HG03196 (cell line): ENCODE measurements at regions not wholly inside any gene's neighbourhood (a gene's known extent, or its start where the extent isn't known, plus 50 kb on each side); places are given as distances from the start of the nearest gene placed in this dataset.
"Not testable (repeated sequence)": the region's sequence is repeated elsewhere in the genome, so short reads cannot be mapped to it uniquely, and the experiment has no call there.

ENCODE experiments used
- ATAC-seq: cut with Tn5 transposase; IDR thresholded peaks from one replicate; pipeline ENCODE4 v1.9.1; 2021; ENCODE audit not compliant: unreplicated experiment

- ATAC-seq: no peak
Observed at GRCh38 chr4:24212642-24213041, 322.8 kb upstream of the PPARGC1A start.

GRCh38 chr4:24211856-24212255, 322.0 kb upstream of the PPARGC1A start:
- ATAC-seq: no peak

GRCh38 chr4:24210332-24210902, 320.6 kb upstream of the PPARGC1A start:
- ATAC-seq: no peak

GRCh38 chr4:24209906-24210305, 320.1 kb upstream of the PPARGC1A start:
- no peak for ATAC-seq

GRCh38 chr4:24209131-24209530, 319.3 kb upstream of the PPARGC1A start:
- no peak for ATAC-seq

- ATAC-seq: no peak
Observed at GRCh38 chr4:24208691-24209090, 318.8 kb upstream of the PPARGC1A start.

GRCh38 chr4:24204708-24205107, 314.9 kb upstream of the PPARGC1A start:
- ATAC-seq: not testable (repeated sequence)

- no peak for ATAC-seq
Observed at GRCh38 chr4:24203926-24204325, 314.1 kb upstream of the PPARGC1A start.

GRCh38 chr4:24202579-24202978, 312.7 kb upstream of the PPARGC1A start:
- no peak for ATAC-seq

GRCh38 chr4:24197955-24198354, 308.1 kb upstream of the PPARGC1A start:
- ATAC-seq: no peak

- ATAC-seq: no peak
Observed at GRCh38 chr4:24196785-24197184, 306.9 kb upstream of the PPARGC1A start.

- no peak for ATAC-seq
Observed at GRCh38 chr4:24195991-24196736, 306.3 kb upstream of the PPARGC1A start.

- no peak for ATAC-seq
Observed at GRCh38 chr4:24192018-24192641, 302.3 kb upstream of the PPARGC1A start.

- no peak for ATAC-seq
Observed at GRCh38 chr4:24190761-24191695, 301.2 kb upstream of the PPARGC1A start.

- no peak for ATAC-seq
Observed at GRCh38 chr4:24188459-24188858, 298.6 kb upstream of the PPARGC1A start.

- no peak for ATAC-seq
Observed at GRCh38 chr4:24186466-24186865, 296.6 kb upstream of the PPARGC1A start.

- no peak for ATAC-seq
Observed at GRCh38 chr4:24181005-24181404, 291.2 kb upstream of the PPARGC1A start.

- ATAC-seq: no peak
Observed at GRCh38 chr4:24180586-24180985, 290.7 kb upstream of the PPARGC1A start.

GRCh38 chr4:24179201-24179840, 289.5 kb upstream of the PPARGC1A start:
- ATAC-seq: no peak

- not testable (repeated sequence) for ATAC-seq
Observed at GRCh38 chr4:24177443-24177842, 287.6 kb upstream of the PPARGC1A start.

GRCh38 chr4:24175707-24176106, 285.9 kb upstream of the PPARGC1A start:
- no peak for ATAC-seq
